Heart left ventricle (tissue), 13 donors: ENCODE measurements at regions not wholly inside any gene's neighbourhood (a gene's known extent, or its start where the extent isn't known, plus 50 kb on each side); places are given as distances from the start of the nearest gene placed in this dataset.

ENCODE experiments used
- CTCF ChIP-seq, 12 donors: fragments of 200-600 bp; sonication (generic) in 4 of 12; IDR thresholded peaks; one replicate each; pipeline versions ENCODE4 v1.5.0 to v1.8.0; 2018 to 2022; ENCODE audit warnings: antibody characterized with exemption in 12 of 12, mild to moderate bottlenecking in 5 of 12
- POLR2A ChIP-seq, 2 donors: fragments of 450-650 bp; IDR thresholded peaks; one replicate each; pipeline ENCODE4 v1.6.1; 2017; ENCODE audit warnings: antibody characterized with exemption in 2 of 2, mild to moderate bottlenecking in 2 of 2, moderate library complexity in 2 of 2
- donor health status: ischemic (EF 13 %, LVEDD 7.1; RV severe dilation, severe dysfunction).
- donor health status: DM: no; HTN: yes; CAD: no.
- donor health status: DM: no; HTN: no; CAD: no.
- donor health status: ischemic (EF 25% LVEDD 6.9; RV normal size, moderate dysfunction).
- donor health status: ischemic (EF 25% LVEDD 5.7; RV mildly dilated, moderate dysfunction).
- donor health status: ischemic (EF 35%, LVEDD 5.7; RV mildly dilated, moderate dysfunction).
- donor health status: nonischemic (EF 11% LVEDD 7.7; RV severe dilation, severe dysfunction).
- donor health status: DM: yes; HTN: yes; CAD: no.
- donor health status: PGD.
- donor health status: ischemic (EF 29% LVEDD 5.4; RV normal size, mild dysfunction).
- donor health status: nonischemic (EF 23%, LVEDD 6.1; RV moderate dilation, normal function).

- TF ChIP-seq CTCF (IDR thresholded peaks at IDR 0.05) (no peak), POLR2A (IDR thresholded peaks at IDR 0.05) (no peak)
Measured at GRCh38 chr10:117667831-117668230, 125.3 kb downstream of the EMX2 start.
